HCT116 (cell line): ENCODE measurements at regions not wholly inside any gene's neighbourhood (a gene's known extent, or its start where the extent isn't known, plus 50 kb on each side); places are given as distances from the start of the nearest gene placed in this dataset.

Experiments used
- ATAC-seq: fragments of 200-7000 bp; cut with Tn5 transposase; 2 replicates; pipeline ENCODE4 v1.9.1; 2020; ENCODE audit warnings: mild to moderate bottlenecking, moderate library complexity
- BruUV-seq: library from RNA; stranded (reverse); fragments of 400-500 nt; replicated peaks from 2 replicates; lab custom pipeline; 2021; lab: Mats Ljungman, UMichigan
- CTCF ChIA-PET: fragments of 300-600 bp; sonication (Branson Sonifier 250); formaldehyde crosslinking; loops from one replicate; lab custom pipeline; 2021; ENCODE audit warnings: antibody characterized with exemption; lab: Charles Lee
- POLR2A ChIA-PET: fragments of 300-600, 350-600 bp; sonication (Branson Sonifier 250); formaldehyde crosslinking; loops from one replicate; lab custom pipeline; 2021; ENCODE audit warnings: antibody characterized with exemption; lab: Charles Lee
- RAD21 ChIA-PET, 2 experiments: fragments of 300-600 bp; sonication (Branson Sonifier 250); formaldehyde crosslinking; loops; one replicate each; lab custom pipeline; 2023; ENCODE audit warnings: low total read pairs in 2 of 2; ENCODE audit not compliant: uncharacterized antibody in 2 of 2, unreplicated experiment in 2 of 2, low non-redundant PET in 1 of 2; lab: Charles Lee
- DNase-seq: peaks from one replicate; pipeline ENCODE4 v3.0.0-alpha.2; 2010; ENCODE audit warnings: low read depth, low spot score
- H2AFZ ChIP-seq: fragments of 200-600 bp; shearing (Covaris generic), sonication (generic); 2 replicates; pipeline ENCODE4 v1.6.1; 2017; ENCODE audit warnings: low read depth, mixed run types, mixed read lengths, antibody characterized with exemption, low read length; ENCODE audit not compliant: poor library complexity, severe bottlenecking
- H3K27ac ChIP-seq: 2 replicates; pipeline ENCODE4 v1.5.1; 2012; ENCODE audit warnings: low read depth, low read length
- H3K27me3 ChIP-seq: fragments of 200-600 bp; sonication (generic); 2 replicates; pipeline ENCODE4 v1.6.1; 2016; ENCODE audit warnings: mixed run types, low read length, mixed read lengths; ENCODE audit not compliant: insufficient read depth
- H3K36me3 ChIP-seq, 2 experiments: fragments of 200-500 bp in 1 of 2; fragments of 200-600 bp in 1 of 2; sonication (Bioruptor generic) in 1 of 2; sonication (generic) in 1 of 2; 2 replicates each; pipeline versions ENCODE4 v1.5.1 to v1.6.1; 2014 to 2016; ENCODE audit warnings: low read length in 2 of 2, inconsistent platforms in 1 of 2, mixed read lengths in 1 of 2, mixed run types in 1 of 2; ENCODE audit not compliant: insufficient read depth in 2 of 2, control insufficient read depth in 1 of 2
- H3K4me1 ChIP-seq, 2 experiments: fragments of 200-600 bp in 1 of 2; sonication (generic) in 1 of 2; 2 replicates each; pipeline versions ENCODE4 v1.5.1 to v1.6.1; 2012 to 2017; ENCODE audit warnings: low read length in 2 of 2, inconsistent platforms in 1 of 2, mild to moderate bottlenecking in 1 of 2, mixed read lengths in 1 of 2, mixed run types in 1 of 2, moderate library complexity in 1 of 2; ENCODE audit not compliant: insufficient read depth in 2 of 2, control insufficient read depth in 1 of 2
- H3K4me2 ChIP-seq: fragments of 200-600 bp; sonication (generic); 2 replicates; pipeline ENCODE4 v1.6.1; 2017; ENCODE audit warnings: mixed run types, low read length, mixed read lengths
- H3K4me3 ChIP-seq, 2 experiments: fragments of 200-600 bp in 1 of 2; sonication (generic) in 1 of 2; replicated peaks in 1 of 2; 2 replicates each; pipeline ENCODE4 v1.5.1; 2011 to 2016; ENCODE audit warnings: low read length in 2 of 2, control low read depth in 1 of 2, low read depth in 1 of 2, mild to moderate bottlenecking in 1 of 2, mixed read lengths in 1 of 2, mixed run types in 1 of 2
- H3K79me2 ChIP-seq: fragments of 200-600 bp; sonication (generic); 2 replicates; pipeline ENCODE4 v1.6.1; 2017; ENCODE audit warnings: mild to moderate bottlenecking, mixed run types, low read length, moderate library complexity, mixed read lengths; ENCODE audit not compliant: insufficient read depth
- H3K9ac ChIP-seq: fragments of 200-600 bp; sonication (generic); 2 replicates; pipeline ENCODE4 v1.6.1; 2016; ENCODE audit warnings: low read length, mixed read lengths
- H3K9me2 ChIP-seq: fragments of 200-600 bp; sonication (generic), shearing (Covaris generic); 2 replicates; pipeline ENCODE4 v1.6.1; 2017; ENCODE audit warnings: mixed run types, mild to moderate bottlenecking, moderate library complexity; ENCODE audit not compliant: insufficient read depth
- H3K9me3 ChIP-seq, 2 experiments: fragments of 200-500 bp in 1 of 2; fragments of 200-600 bp in 1 of 2; sonication (Bioruptor generic) in 1 of 2; sonication (generic) in 1 of 2; 2 replicates each; pipeline ENCODE4 v1.6.1; 2014 to 2017; ENCODE audit warnings: low read length in 2 of 2, mixed read lengths in 2 of 2, inconsistent platforms in 1 of 2, low read depth in 1 of 2, mild to moderate bottlenecking in 1 of 2, mixed run types in 1 of 2, moderate library complexity in 1 of 2; ENCODE audit not compliant: control insufficient read depth in 1 of 2, insufficient read depth in 1 of 2
- H4K20me1 ChIP-seq: fragments of 200-600 bp; sonication (generic), shearing (Covaris generic); 2 replicates; pipeline ENCODE4 v1.6.1; 2017; ENCODE audit warnings: mixed run types, mild to moderate bottlenecking, moderate library complexity; ENCODE audit not compliant: insufficient read depth
- ATF3 ChIP-seq: IDR thresholded peaks from 2 replicates; pipeline ENCODE4 v1.6.1; 2012
- CBX3 ChIP-seq: IDR thresholded peaks from 2 replicates; pipeline ENCODE4 v1.6.1; 2012; ENCODE audit warnings: low read depth
- CEBPB ChIP-seq: IDR thresholded peaks from 2 replicates; pipeline ENCODE4 v1.6.1; 2012; ENCODE audit warnings: low read depth
- CTCF ChIP-seq, 3 experiments: fragments of 200-600 bp in 1 of 3; sonication (generic) in 1 of 3; IDR thresholded peaks in 2 of 3; conservative IDR thresholded peaks in 1 of 3; 2 replicates each; pipeline ENCODE4 v1.5.1; 2012 to 2017; ENCODE audit warnings: low read depth in 2 of 3, low read length in 2 of 3, antibody characterized with exemption in 1 of 3, borderline replicate concordance in 1 of 3, control low read depth in 1 of 3, mild to moderate bottlenecking in 1 of 3, mixed read lengths in 1 of 3, mixed run types in 1 of 3, moderate library complexity in 1 of 3; ENCODE audit not compliant: insufficient read depth in 1 of 3
- EGR1 ChIP-seq: IDR thresholded peaks from 2 replicates; pipeline ENCODE4 v1.6.1; 2012; ENCODE audit warnings: low read depth
- ELF1 ChIP-seq: IDR thresholded peaks from 2 replicates; pipeline ENCODE4 v1.6.1; 2012; ENCODE audit warnings: low read depth, borderline replicate concordance
- EZH2phosphoT487 ChIP-seq: fragments of 200-600 bp; IDR thresholded peaks from 2 replicates; pipeline ENCODE4 v1.6.1; 2018; ENCODE audit warnings: antibody characterized with exemption, borderline replicate concordance
- MAX ChIP-seq: IDR thresholded peaks from 2 replicates; pipeline ENCODE4 v1.6.1; 2012
- POLR2A ChIP-seq: IDR thresholded peaks from 2 replicates; pipeline ENCODE4 v1.7.0; 2011; ENCODE audit warnings: borderline replicate concordance; ENCODE audit not compliant: insufficient read depth, insufficient read length; ENCODE audit errors: extremely low read depth
- POLR2AphosphoS5 ChIP-seq: IDR thresholded peaks from 2 replicates; pipeline ENCODE4 v1.6.1; 2011; ENCODE audit warnings: mild to moderate bottlenecking, low read depth, low read length, moderate library complexity
- RAD21 ChIP-seq: IDR thresholded peaks from 2 replicates; pipeline ENCODE4 v1.6.1; 2012; ENCODE audit warnings: low read depth, mild to moderate bottlenecking
- REST ChIP-seq: IDR thresholded peaks from 2 replicates; pipeline ENCODE4 v1.6.1; 2012; ENCODE audit warnings: low read depth
- SIN3A ChIP-seq: IDR thresholded peaks from 2 replicates; pipeline ENCODE4 v1.6.1; 2012; ENCODE audit warnings: low read depth
- SP1 ChIP-seq: IDR thresholded peaks from 2 replicates; pipeline ENCODE4 v1.6.1; 2012; ENCODE audit warnings: low read depth
- TCF7L2 ChIP-seq: IDR thresholded peaks from 2 replicates; pipeline ENCODE4 v1.7.0; 2011; ENCODE audit warnings: borderline replicate concordance, inconsistent platforms; ENCODE audit not compliant: insufficient read depth, insufficient read length; ENCODE audit errors: extremely low read depth
- YY1 ChIP-seq: IDR thresholded peaks from 2 replicates; pipeline ENCODE4 v1.6.1; 2011; ENCODE audit warnings: low read length, low read depth, moderate library complexity, mild to moderate bottlenecking; ENCODE audit not compliant: insufficient replicate concordance; ENCODE audit errors: extremely low read depth
- ZBTB33 ChIP-seq: IDR thresholded peaks from 2 replicates; pipeline ENCODE4 v1.6.1; 2011; ENCODE audit warnings: mild to moderate bottlenecking, low read length, moderate library complexity; ENCODE audit not compliant: insufficient replicate concordance; ENCODE audit errors: extremely low read depth
- ZFX ChIP-seq: fragments of 450-650 bp; IDR thresholded peaks from 2 replicates; pipeline ENCODE4 v1.6.1; 2017
- ZNF274 ChIP-seq: fragments of 200-500 bp; sonication (Bioruptor generic); IDR thresholded peaks from 2 replicates; pipeline ENCODE4 v1.6.1; 2014; ENCODE audit warnings: mild to moderate bottlenecking, low read depth, low read length, inconsistent platforms
- intact Hi-C: fragments of 100-400 bp; cut with micrococcal nuclease; formaldehyde crosslinking; loops from 2 replicates; pipeline ENCODE4 v1.10.0; 2022

GRCh38 chrX:3448563-3448962, 102.1 kb upstream of the MXRA5 start:
- Histone ChIP-seq H3K4me2 (no peak overlapping the region), H3K27me3 (no peaks in the 10 kb centered on the region), H2AFZ (no peak overlapping the region), H3K27ac (no peak overlapping the region), H4K20me1 (no peaks in the 10 kb centered on the region), H3K79me2 (no peaks in the 10 kb centered on the region), H3K9ac (no peak overlapping the region), H3K9me2 (no peaks in the 10 kb centered on the region), H3K4me3 (no peak overlapping the region)
- POLR2A ChIA-PET, result no interaction called here
- BruUV-seq, result no TSS peak
- intact Hi-C loops, result no loop called here
- CTCF ChIA-PET, result no interaction called here
- TF ChIP-seq CEBPB (no peak), POLR2A (no peak), POLR2AphosphoS5 (no peak), YY1 (no peak), ZFX (no peak), EZH2phosphoT487 (no peak), TCF7L2 (no peak), CBX3 (no peak), CTCF (IDR thresholded peaks at IDR 0.05 in 2 of 3, conservative IDR thresholded peaks at IDR 0.05 in 1 of 3; ENCODE audit: borderline replicate concordance in 1 of 3, insufficient read depth in 1 of 3, low read depth in 2 of 3, low read length in 2 of 3) (no peak), SIN3A (no peak), ELF1 (no peak), EGR1 (no peak), SP1 (no peak), ZBTB33 (no peak), RAD21 (no peak), REST (no peak), ZNF274 (no peak), ATF3 (no peak), MAX (no peak)
- TF ChIP-seq, all 23 proteins: peak for 0
- ATAC-seq (no peak), DNase-seq (no peak)
- RAD21 ChIA-PET, result no interaction called here
- no peaks in the 10 kb centered on the region for H3K36me3 ChIP-seq
- no peaks in the 10 kb centered on the region for H3K4me1 ChIP-seq
- no peaks in the 10 kb centered on the region for H3K9me3 ChIP-seq
